ENCODE measurements at regions not wholly inside any gene's neighbourhood (a gene's known extent, or its start where the extent isn't known, plus 50 kb on each side); places are given as distances from the start of the nearest gene placed in this dataset.

GRCh38 chr6:3946778-3947177 is 97.6 kb downstream of the FAM50B start:
- H3K79me2 ChIP-seq (ENCODE audit: control insufficient read depth, insufficient read depth, low read length): no peaks in the 10 kb centered on the region
- H3K9ac ChIP-seq (ENCODE audit: control insufficient read depth, extremely low read depth, insufficient read depth, low read length): no peak overlapping the region
- no peak overlapping the region for H3K27ac ChIP-seq (ENCODE audit: control insufficient read depth, insufficient read depth, low read length)
- no peak overlapping the region for H2AFZ ChIP-seq (ENCODE audit: control insufficient read depth, low read length)
- no peak for TF ChIP-seq EZH2 (IDR thresholded peaks at IDR 0.05; ENCODE audit: low read length)
- TF ChIP-seq, protein P1, sequence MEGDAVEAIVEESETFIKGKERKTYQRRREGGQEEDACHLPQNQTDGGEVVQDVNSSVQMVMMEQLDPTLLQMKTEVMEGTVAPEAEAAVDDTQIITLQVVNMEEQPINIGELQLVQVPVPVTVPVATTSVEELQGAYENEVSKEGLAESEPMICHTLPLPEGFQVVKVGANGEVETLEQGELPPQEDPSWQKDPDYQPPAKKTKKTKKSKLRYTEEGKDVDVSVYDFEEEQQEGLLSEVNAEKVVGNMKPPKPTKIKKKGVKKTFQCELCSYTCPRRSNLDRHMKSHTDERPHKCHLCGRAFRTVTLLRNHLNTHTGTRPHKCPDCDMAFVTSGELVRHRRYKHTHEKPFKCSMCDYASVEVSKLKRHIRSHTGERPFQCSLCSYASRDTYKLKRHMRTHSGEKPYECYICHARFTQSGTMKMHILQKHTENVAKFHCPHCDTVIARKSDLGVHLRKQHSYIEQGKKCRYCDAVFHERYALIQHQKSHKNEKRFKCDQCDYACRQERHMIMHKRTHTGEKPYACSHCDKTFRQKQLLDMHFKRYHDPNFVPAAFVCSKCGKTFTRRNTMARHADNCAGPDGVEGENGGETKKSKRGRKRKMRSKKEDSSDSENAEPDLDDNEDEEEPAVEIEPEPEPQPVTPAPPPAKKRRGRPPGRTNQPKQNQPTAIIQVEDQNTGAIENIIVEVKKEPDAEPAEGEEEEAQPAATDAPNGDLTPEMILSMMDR (optimal IDR thresholded peaks at IDR 0.05 in 1 of 3, IDR thresholded peaks at IDR 0.05 in 1 of 3, conservative IDR thresholded peaks at IDR 0.05 in 1 of 3; ENCODE audit: extremely low read depth in 1 of 3, insufficient read depth in 2 of 3, low read length in 3 of 3): no peak
- no peak for DNase-seq (ENCODE audit: low read depth, low spot score)
- H3K27me3 ChIP-seq (ENCODE audit: control insufficient read depth, extremely low read depth, insufficient read depth, low read length): peaks cover 3% of the 10 kb centered on the region
- H4K20me1 ChIP-seq (ENCODE audit: control insufficient read depth, extremely low read depth, insufficient read depth, low read length): no peaks in the 10 kb centered on the region
- H3K4me2 ChIP-seq (ENCODE audit: control insufficient read depth, extremely low read depth, insufficient read depth, low read depth, low read length): no peak overlapping the region
- peaks cover 16% of the 10 kb centered on the region for H3K4me1 ChIP-seq (ENCODE audit: control insufficient read depth, extremely low read depth, insufficient read depth, low read length)
- no peak for FAIRE-seq
- H3K36me3 ChIP-seq (ENCODE audit: control insufficient read depth in 2 of 2, extremely low read depth in 1 of 2, insufficient read depth in 2 of 2, low read length in 2 of 2): no peaks in the 10 kb centered on the region
- no peaks in the 10 kb centered on the region for H3K9me3 ChIP-seq (ENCODE audit: control insufficient read depth, low read depth, low read length)
- H3K4me3 ChIP-seq (ENCODE audit: control insufficient read depth in 2 of 3, extremely low read depth in 1 of 3, insufficient read depth in 2 of 3, low read depth in 1 of 3, low read length in 3 of 3): no peak overlapping the region
- dilution Hi-C loops (cut with MboI; ENCODE audit: extremely low pct_ligation_motif_present, low sequenced_read_pairs): no loop called here
- H3K9me1 ChIP-seq (ENCODE audit: control insufficient read depth, extremely low read depth, insufficient read depth, low read length): no peaks in the 10 kb centered on the region

GRCh38 chr6:3948866-3949265 is 99.7 kb downstream of the FAM50B start:
- no peaks in the 10 kb centered on the region for H3K79me2 ChIP-seq (ENCODE audit: control insufficient read depth, insufficient read depth, low read length)
- no peaks in the 10 kb centered on the region for H3K9me1 ChIP-seq (ENCODE audit: control insufficient read depth, extremely low read depth, insufficient read depth, low read length)
- H3K9me3 ChIP-seq (ENCODE audit: control insufficient read depth, low read depth, low read length): no peaks in the 10 kb centered on the region
- DNase-seq (ENCODE audit: low read depth, low spot score) (no peak), FAIRE-seq (no peak)
- H3K4me2 ChIP-seq (ENCODE audit: control insufficient read depth, extremely low read depth, insufficient read depth, low read depth, low read length): no peak overlapping the region
- TF ChIP-seq EZH2 (IDR thresholded peaks at IDR 0.05; ENCODE audit: low read length): no peak
- TF ChIP-seq, protein P1 (optimal IDR thresholded peaks at IDR 0.05 in 1 of 3, IDR thresholded peaks at IDR 0.05 in 1 of 3, conservative IDR thresholded peaks at IDR 0.05 in 1 of 3; ENCODE audit: extremely low read depth in 1 of 3, insufficient read depth in 2 of 3, low read length in 3 of 3): no peak
- H3K4me3 ChIP-seq (ENCODE audit: control insufficient read depth in 2 of 3, extremely low read depth in 1 of 3, insufficient read depth in 2 of 3, low read depth in 1 of 3, low read length in 3 of 3): no peak overlapping the region
- peaks cover 3% of the 10 kb centered on the region for H3K27me3 ChIP-seq (ENCODE audit: control insufficient read depth, extremely low read depth, insufficient read depth, low read length)
- H3K9ac ChIP-seq (ENCODE audit: control insufficient read depth, extremely low read depth, insufficient read depth, low read length): no peak overlapping the region
- H3K36me3 ChIP-seq (ENCODE audit: control insufficient read depth in 2 of 2, extremely low read depth in 1 of 2, insufficient read depth in 2 of 2, low read length in 2 of 2): no peaks in the 10 kb centered on the region
- peaks cover 16% of the 10 kb centered on the region for H3K4me1 ChIP-seq (ENCODE audit: control insufficient read depth, extremely low read depth, insufficient read depth, low read length)
- H3K27ac ChIP-seq (ENCODE audit: control insufficient read depth, insufficient read depth, low read length): no peak overlapping the region
- dilution Hi-C loops (cut with MboI; ENCODE audit: extremely low pct_ligation_motif_present, low sequenced_read_pairs): no loop called here
- no peaks in the 10 kb centered on the region for H4K20me1 ChIP-seq (ENCODE audit: control insufficient read depth, extremely low read depth, insufficient read depth, low read length)
- no peak overlapping the region for H2AFZ ChIP-seq (ENCODE audit: control insufficient read depth, low read length)
